CD4-positive, alpha-beta T cell treated with Interleukin-6 for 4 hours (primary cell): ENCODE measurements at regions not wholly inside any gene's neighbourhood (a gene's known extent, or its start where the extent isn't known, plus 50 kb on each side); places are given as distances from the start of the nearest gene placed in this dataset.
"Not testable (repeated sequence)": the region's sequence is repeated elsewhere in the genome, so short reads cannot be mapped to it uniquely, and the experiment has no call there.

ENCODE experiments used
- DNase-seq: peaks from one replicate; pipeline ENCODE4 v3.0.0-alpha.2; 2020; ENCODE audit warnings: mixed read lengths

DNA sequence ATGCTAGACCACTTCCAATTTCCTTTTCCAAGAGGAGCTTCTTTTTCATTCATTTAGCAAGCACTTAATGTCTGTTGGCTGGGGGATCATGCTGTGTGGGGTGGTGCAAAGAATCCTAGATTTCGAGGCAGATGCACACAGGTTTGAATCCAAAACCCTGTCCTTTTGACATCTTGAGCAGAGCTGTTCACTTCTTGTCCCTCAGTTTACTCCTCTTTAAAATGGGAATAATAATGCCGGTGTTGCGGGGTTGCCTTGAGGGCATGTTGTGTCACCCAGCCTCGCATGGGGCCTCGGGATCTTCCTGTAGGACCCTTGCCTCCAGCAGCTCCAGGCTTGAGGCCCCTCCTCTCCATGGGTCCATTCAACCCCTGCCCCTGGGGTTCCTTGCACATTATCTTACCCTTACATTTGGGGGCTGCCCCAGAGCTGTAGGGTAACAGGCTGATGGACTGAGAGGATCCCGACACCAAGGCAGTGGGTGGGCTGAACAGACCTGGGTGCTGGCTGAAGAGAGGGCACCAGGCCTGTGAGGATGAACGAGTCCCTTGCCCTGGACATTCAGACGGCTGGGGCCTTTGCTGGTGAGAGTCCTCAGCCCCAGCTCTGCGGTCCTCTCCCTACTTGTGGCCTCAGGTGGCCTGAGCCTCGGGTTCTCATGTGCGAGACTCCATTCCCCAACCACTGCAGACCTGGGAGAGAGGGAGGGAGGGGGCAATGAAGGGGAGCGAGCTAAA lies 145.8 kb downstream of the BARX1 start:
- DNase-seq = no peak

DNA sequence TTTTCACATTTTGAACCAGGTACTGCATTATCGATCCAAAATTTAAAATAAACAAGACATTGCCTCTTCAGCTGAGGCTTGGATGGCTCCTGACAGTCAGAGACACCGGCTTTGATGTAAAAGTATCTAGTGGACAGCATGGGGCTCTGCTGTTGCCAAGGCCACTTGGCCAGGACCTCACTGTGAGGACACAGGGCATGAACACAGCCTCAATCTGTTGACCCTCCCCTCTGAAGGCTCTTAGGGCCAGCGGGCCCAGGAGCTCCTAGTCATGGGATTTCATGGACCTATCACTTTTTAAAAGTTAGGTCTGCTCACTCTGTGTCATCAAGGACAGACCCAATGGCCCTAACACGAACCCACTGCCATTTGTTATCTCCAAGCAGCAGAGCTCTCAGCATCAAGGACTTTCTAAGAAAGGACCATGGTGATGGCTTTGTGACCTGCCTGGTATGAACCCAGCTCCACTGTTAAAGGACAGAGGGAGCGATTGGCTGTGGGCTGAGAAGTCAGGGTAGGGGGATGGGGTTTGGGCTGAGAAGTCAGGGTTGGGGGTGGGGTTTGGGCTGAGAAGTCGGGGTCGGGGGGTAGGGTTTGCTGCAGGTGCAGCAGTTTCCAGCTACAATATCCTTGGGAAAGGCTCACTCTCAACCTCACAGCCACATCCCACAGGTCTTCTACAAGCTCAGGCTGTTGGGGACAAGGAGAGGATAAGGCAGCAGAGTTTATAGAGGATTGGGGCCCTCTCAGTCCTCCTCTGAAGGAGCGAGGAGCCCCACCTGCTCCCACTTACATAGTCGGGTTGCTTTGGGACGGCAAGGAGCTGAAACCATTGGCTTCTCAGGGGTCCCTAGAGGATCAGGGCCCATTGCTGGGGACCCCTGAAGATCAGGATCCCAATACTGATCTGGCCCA lies 146.8 kb downstream of the BARX1 start:
- DNase-seq = no peak

DNA sequence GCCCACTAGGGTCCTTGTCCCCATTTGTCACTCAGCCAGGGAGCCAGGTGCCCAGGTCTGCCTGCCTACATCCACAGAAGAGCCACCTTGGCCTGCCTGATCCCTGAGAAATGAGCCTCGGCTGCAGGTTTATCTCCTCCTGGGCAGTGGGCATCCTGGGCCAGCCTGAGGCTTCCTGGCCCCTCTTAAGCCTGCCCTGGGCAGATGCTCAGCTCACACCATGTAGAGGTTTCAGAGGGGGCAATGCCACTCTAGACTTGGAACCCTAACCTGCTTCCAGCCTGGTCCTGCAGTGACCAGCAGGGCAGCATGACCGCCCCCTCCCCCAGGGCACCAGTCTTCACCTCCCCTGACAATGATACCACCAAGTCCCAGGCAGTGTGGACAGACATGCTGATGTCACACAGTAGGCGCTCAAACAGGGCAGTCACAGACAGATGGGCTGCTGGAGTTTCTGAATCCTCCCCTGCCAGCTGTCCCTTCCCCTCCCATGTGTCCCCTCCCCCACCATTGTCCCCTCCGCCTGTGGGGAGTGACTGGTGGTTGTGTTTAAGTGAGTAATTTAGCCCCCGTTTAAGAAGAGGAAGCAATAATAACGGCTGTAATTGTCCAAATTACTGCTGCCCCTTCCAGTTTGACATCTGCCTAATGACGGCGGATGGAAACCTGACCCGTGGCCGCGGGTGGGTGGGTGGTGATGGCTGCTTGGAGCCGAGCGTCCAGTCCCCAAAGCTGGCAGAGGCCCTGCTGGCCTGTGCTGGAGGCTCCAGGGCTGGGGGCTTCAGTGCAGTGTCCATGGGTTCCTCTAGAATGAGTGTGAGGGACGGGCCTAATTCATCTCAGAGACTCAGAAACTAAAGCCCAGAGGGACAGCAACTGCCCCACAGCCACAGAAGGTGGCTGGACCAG lies 147.7 kb downstream of the BARX1 start:
- no peak for DNase-seq

DNA sequence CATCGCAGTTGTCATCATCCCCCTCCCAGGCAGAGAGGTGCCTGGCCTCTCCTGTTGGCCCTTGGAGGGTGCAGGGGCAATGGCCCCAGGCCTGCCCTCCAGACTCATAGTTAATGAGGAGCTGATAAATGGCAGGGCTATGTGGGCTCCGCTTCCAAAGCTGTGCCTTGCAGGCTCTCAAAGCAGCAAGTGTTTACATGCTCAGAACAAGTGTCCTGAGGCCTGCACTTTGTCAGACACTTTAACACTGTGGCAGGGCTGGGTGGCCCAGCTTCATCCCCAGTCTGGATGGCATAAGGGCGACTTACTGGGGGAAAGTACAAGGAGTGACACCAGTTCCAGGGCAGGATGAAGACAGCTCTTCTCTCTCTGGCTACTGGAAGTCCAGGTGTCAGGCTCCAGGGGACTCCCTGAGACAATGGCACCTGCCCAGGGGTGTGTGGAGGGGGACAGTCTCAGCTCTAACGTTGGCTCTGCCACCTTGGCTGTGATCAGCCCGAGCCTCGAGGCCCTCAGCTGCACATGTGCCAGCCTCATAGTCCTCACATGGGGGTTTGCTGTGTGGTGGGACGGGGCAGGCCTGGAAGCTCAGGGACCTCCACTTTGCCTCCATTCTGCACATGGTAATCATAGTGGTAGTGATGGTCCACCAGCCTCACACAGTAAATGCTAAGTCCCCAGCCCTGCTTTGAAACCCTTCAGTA lies 153.4 kb downstream of the BARX1 start:
- no peak for DNase-seq

DNA sequence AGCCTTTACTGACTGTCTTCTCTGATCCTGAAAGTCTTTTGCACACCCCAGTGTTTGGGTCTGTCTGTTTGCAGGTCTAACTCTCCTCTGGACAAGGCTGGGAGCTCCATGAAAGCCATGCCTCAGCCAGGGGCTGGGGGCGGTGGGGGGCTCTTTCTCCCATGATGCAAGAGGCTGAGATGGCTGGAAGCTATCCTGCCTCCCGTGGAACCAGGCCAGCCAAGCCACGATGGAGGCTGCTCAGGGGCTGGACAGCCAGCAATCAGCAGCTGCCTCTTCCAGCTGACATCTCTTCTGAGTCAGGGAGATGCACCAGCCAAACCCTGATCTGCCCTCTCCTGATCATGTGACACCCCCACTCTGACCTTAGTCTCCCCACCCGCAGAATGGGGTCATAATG lies 154.0 kb downstream of the BARX1 start:
- DNase-seq = no peak

DNA sequence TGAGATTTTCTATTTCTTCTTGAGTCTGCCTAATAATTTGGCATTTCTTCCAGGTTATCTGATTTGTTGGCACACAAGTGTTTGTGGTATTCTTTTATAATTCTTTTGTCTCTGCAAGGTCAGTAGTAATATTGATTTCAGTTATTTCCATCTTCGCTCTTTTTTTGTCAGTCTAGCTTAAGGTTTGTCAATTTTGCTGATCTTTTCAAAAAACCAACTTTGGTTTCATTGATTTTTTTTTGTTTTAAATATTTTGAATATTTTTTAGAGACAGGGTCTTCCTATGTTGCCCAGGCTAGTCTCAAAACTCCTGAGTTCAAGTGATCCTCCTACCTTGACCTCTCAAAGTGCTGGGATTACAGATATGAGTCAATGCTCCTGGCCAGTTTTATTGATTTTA lies 162.8 kb downstream of the BARX1 start:
- no peak for DNase-seq

DNA sequence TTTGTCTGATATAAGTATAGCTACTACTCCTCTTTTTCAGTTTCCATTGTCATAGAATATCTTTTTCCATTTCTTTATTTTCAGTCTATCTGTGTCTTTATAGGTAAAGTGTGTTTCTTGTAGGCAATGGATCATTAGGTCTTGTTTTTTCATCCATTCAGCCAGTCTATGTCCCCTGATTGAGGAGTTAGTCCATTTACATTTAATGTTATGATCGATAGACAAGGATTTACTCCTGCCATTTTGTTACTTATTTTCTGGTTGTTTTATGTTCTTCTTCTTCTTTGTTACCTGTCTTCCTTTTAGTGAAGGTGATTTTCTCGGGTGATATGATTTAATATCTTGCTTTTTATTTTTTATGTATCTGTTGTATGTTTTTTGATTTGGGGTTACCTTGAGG lies 169.0 kb downstream of the BARX1 start:
- no peak for DNase-seq

DNA sequence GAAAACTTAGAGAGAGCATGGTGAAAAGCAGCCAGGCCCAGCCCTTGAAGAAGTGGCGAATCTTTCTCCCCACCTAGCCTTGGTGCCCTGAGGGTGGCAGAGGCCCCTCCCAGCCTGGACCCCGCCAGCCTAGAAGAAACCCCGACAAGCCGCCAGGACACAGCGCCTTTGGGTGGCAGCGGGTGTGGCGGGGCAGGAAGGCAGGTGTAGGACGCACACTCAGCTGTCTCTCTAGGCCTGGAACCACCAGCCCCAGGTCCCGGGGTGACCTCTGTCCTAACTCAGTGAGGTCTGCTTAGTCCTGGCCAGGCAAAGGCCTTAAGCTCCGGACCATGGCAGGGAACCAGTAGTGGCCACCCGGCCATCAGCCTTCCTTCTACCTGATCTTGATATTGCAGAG lies 178.3 kb downstream of the BARX1 start:
- DNase-seq = no peak

DNA sequence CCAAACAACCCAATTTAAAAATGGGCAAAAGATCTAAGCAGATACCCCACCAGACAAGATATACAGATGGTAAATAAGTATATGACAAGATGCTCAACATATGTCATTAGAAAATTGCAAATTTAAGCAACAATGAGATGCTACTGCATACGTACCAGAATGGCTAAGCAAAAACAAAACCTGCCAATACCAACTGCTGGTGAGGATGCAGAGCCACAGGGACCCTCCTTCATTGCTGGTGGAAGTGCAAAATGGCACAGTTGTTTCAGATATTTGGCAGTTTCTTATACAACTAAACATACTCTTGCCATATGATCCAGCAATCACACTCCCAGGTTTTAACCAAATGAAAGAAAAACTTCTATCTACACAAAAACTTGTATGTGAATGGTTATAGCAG lies 178.9 kb downstream of the BARX1 start:
- DNase-seq = no peak

DNA sequence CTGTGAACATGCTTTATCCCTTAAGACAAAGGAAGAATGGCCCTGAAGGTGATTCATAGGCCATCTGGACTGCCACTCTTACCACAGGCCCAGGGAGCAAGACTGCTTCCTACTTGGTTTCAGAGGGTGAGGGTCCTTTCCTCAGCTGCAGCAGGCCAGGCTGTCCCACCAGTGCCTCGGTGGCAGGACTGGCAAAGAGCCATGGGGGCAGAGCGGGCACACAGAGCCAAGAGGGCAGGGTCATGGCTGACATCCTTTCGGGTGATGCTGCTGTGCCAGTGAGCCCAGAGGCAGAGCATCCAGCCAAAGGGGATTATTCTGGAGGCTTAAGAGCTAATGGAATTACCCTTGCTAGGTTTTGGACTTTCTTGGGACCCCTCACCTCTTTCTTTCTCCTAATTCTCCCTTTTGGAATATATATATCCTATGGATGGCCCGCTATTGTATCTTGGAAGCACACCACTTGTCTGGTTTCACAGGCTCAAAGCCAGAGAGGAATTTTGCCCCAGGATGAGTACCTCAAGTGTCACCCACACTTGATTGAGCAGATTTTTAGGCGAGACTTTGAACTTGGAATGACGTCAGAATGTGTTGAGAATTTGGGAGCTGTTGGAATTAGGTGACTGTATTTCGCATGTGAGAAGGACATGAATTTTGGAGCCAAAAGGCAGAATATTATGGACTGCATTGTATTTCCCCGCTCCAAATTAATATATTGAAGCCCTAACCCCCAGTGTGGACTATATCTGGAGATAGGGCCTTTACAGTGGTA lies 180.6 kb downstream of the BARX1 start:
- no peak for DNase-seq

DNA sequence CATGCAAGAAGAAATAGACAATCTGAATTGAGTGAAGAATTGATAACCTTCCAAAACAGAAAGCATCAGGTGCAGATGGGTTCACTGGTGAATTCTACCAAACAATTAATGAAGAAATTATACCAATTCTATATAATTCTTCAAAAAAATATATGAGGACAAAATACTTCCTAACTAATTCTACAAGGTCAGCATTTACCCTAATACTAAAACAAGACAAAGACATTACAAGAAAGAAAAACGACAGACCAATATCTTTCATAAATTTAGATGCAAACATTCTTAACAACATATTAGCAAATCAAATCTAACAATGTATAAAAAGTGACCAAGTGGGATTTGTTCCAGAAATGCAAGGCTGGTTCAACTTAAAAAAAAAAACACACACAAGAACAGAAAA lies 183.9 kb downstream of the BARX1 start:
- DNase-seq = no peak

DNA sequence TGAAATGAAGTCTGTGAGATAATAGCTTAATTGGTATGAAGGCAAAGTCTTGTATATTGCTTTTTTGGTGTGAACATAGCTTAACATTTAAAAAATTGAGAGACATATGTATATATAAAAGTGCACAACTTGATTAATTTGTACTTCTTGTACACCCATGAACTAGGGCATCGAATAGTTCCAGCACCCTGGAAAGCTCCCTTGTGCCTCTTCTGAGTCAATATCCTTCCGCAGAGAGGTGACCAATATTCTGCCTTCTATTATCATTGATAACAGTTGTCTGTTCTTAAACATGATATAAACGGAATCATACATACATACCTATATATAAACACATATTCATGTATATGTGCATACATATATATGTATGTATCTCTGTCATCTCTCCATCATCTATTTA lies 185.4 kb downstream of the PHF2 start:
- DNase-seq = no peak

DNA sequence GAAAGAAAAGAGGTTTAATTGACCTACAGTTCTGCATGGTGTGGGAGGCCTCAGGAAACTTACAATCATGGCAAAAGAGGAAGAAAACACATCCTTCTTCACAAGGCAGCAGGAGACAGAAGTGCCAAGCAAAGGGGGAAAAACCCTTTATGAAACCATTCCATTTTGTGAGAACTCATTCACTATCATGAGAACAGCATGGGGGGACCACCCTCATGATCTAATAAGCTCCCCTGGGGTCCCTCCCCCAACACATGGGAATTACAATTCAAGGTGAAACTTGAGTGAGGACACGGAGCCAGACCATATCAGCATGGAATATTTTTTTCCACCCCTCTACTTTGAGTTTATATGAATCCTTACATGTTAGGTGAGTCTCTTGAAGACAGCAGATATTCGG lies 173.7 kb downstream of the PHF2 start:
- DNase-seq = no peak

DNA sequence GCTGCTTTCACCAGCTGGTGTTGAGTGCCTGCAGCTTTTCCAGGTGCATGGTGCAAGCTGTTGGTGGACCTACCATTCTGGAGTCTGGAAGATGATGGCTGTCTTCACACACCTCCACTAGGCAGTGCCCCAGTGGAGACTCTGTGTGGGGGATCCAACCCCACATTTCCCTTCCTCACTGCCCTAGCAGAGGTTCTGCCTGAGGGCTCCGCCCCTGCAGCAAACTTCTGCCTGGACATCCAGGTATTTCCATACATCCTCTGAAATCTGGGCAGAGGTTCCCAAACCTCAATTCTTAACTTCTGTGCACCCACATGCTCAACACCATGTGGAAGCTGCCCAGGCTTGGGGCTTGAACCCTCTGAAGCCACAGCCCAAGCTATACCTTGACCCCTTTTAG lies 172.4 kb downstream of the PHF2 start:
- DNase-seq = not testable (repeated sequence)

DNA sequence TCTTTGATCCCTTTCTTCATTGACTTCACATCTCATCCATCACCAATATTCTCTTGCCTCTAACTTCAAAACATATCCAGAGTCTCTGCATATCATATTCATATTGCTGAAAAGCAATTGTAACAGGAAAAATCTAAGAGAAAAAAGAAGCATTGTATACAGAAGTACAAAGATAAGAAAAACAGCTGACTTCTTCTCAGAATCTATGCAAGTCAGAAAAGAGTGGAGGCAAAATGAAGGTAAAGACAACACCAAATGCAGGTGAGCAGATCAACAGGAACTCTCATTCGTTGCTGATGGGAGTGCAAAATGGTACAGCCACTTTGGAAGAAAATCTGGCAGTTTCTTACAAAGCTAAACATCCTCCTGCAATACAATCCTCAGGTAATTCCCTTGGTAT lies 155.6 kb downstream of the PHF2 start:
- no peak for DNase-seq

DNA sequence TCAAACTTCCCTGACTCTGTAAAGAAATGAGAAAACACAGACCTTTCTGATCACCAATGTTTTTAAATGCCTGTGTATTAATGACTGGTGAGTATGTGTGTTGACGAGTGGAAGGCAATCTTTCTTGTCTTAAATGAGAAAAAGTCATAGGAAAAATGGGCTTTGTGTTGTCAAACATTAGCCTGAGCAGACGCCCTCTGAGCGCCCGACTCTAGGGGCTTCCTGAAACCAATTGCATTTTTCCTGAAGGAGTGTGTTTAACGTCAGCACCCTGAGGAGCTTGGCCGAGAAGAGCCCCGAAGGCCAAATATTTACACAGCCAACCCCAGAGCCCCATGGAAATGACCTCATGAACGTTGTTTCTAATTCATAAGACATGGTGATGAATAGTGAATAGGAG lies 154.3 kb downstream of the PHF2 start:
- no peak for DNase-seq

DNA sequence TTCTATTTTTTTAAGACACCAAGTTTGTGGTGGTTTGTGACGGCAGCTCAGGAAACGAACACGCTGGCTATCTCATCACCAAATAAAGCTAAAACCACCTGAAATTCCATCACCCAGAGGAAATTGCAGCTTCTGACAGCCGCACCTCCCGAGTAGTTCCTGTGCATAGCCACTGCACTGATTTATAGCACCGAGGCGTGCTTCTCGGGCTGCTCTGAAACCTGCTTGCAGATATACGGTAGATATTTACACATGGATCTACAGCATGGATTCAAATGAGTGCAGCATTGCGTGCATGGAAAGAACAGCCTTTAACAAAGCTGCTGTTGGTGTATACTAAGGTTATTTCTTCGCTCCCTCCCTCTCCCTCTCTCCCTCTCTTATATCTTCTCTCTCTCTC lies 153.8 kb downstream of the PHF2 start:
- DNase-seq = no peak
